A172 (cell line): ENCODE measurements at regions not wholly inside any gene's neighbourhood (a gene's known extent, or its start where the extent isn't known, plus 50 kb on each side); places are given as distances from the start of the nearest gene placed in this dataset.
A peak's percentile ranks its signal among the peaks of the same experiment; 100 is the strongest.
"Not testable (repeated sequence)": the region's sequence is repeated elsewhere in the genome, so short reads cannot be mapped to it uniquely, and the experiment has no call there.

Experiments
- DNase-seq: peaks from one replicate; pipeline ENCODE4 v3.0.0-alpha.2; 2015; ENCODE audit warnings: low spot score

DNA sequence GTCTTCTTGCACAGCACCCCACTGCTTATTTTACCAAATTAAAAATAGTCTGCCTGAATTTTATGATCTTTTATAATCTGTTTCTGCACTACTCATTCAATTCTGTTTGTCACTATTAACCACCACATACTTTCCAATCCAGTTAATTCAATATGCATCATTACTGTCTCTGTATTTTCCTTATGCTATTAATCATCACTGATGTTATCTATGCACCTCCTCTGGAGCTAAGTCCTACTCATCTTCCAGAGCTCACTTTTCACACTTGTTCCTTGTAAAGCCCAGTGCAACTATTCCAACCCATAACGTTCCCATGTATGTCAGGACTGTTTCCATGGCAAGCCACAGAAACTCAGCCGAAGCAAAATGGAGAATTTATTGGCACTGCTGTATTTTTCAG, 713.6 kb downstream of the PLCL1 start:
- DNase-seq = no peak

GRCh38 chr2:198508610-198509009, 704.2 kb downstream of the PLCL1 start:
- DNase-seq = not testable (repeated sequence)

DNA sequence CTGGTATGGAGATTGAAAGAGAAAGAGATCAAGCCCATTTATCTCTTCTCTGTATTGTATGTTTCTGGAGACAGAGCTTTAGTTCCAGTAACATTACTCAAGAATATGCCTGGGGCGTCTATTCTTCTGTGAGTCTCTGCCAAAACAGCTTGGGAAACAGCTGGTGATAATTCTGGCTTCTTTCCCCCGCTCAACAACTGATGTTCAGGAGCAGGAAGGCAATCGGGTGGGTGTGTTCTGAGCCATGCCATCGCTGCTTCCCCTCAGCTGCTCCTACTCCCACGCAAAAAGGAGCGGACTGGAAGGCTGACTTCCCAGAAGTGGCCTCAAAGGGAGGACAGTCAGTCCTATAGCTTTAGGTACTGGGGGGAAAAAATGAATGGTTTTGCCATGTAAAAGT, 695.1 kb downstream of the PLCL1 start:
- DNase-seq = peak; percentile 6

DNA sequence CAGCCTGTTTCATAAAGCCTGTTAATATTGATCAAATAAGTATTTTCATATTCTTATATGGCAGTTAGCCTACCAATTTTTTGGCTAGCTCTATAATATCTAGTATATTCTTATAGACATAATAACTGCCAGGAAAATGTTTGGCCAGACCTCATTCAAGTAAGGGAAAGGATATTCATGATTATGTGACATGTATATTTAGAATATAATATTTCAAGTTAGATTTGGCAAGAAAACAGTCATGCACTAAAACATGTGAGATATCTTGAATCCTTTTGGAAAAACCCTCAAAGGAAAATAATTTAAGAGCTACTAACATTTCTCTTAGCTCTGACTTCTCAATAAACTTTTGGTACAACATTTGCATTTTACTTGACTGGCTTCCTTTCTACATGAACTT, 694.1 kb downstream of the PLCL1 start:
- DNase-seq = no peak

DNA sequence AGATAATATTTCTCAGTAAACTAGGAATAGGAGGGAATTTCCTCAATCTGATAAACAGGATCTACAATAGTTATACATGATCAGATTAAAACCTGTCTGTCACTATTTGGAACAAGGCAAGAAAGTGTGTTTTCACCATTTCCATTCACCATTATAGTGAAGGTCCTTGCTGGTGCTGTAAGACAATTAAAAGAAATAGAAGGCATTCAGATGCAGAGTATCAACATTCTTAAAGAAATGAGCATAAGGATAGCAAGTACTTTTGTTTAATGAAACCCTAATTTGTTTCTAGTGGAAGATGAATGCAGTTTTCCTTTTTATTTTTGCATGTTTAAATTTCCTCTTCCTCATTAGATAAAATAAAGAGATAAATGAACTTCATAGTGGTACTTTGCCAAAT, 693.7 kb downstream of the PLCL1 start:
- DNase-seq = no peak

- DNase-seq = no peak
Observed at GRCh38 chr2:198494931-198495330, 690.5 kb downstream of the PLCL1 start.

GRCh38 chr2:198490748-198491147, 686.4 kb downstream of the PLCL1 start:
- DNase-seq = no peak

- no peak for DNase-seq
Observed at GRCh38 chr2:198488964-198489363, 684.6 kb downstream of the PLCL1 start.

DNA sequence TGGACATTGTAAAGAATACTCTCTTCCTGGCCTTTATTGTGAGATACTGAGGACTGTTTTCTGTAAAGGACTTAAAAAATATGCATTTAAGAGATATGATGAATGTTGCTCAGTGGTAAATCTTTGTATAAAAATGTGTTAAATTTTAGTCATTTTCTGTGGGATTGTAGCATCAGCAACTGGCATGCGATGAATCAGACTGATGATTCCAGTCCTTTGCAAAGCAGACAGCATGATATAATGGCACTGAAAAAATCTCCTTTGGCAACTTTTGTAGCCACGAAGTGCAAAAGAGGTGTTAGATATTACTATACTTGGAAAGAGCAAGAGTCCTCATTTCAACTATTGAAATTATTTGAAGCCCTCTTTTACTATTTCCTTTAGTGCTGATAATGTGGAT, 678.7 kb downstream of the PLCL1 start:
- no peak for DNase-seq

DNA sequence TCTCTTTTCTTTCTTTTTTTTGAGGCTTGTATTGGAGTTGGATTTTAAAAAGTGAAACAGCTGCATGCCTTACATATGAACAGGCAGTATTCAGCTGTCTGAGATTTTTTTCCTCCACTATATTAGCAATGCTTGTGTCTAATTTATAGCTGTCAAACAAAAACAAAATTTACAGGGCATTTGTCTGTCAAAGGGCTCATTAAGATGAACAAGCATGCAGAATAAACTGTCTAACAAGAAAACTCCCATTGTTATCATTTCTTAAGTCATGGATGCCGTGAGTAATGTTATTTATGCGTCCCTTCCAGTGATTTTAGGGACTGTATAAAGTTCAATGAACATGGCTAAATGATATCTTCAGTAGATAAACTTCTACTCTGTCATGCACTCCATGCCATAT, 674.7 kb downstream of the PLCL1 start:
- no peak for DNase-seq

GRCh38 chr2:198478361-198478760, 674.0 kb downstream of the PLCL1 start:
- no peak for DNase-seq

GRCh38 chr2:198476007-198476406, 671.6 kb downstream of the PLCL1 start:
- DNase-seq = no peak

GRCh38 chr2:198471291-198471690, 666.9 kb downstream of the PLCL1 start:
- no peak for DNase-seq

GRCh38 chr2:198468136-198468535, 663.7 kb downstream of the PLCL1 start:
- DNase-seq = no peak

- no peak for DNase-seq
Observed at GRCh38 chr2:198465970-198466369, 661.6 kb downstream of the PLCL1 start.

DNA sequence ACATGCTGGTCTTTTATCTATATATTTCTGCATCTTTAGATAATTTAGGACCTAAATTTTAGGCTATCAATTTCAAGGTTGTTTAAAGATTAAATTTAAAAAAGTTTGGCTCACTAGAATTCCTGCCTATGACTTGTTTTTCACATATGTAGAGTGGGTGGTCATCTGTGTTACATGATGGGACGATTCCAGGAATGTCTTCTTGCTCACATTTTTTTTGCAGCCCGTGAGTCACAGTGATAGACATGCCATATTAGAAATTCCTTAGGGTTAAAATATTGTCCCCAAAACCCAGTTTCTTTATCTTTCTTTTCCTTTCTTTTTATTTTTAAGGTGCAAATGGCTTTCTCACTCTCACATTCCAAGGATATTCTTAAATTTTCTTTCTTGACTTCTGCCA, 652.0 kb downstream of the PLCL1 start:
- no peak for DNase-seq

DNA sequence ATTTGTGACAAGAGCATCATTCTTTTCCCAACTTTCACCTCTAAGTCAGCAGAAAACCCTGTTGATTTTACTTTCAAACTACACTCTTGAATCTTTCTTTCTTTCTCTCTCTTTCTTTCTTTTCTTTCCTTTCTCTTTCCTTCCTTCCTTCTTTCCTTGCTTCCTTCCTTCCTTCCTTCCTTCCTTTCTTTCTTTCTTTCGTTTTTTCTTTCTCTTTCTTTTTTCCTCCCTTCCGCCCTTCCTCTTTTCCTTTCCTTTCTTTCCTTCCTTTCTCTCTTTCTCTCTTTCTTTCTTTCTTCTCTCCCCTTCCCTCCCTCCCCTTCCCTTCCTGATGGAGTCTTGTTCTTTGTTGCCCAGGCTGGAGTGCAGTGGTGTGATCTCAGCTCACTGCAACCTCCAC, 649.5 kb downstream of the PLCL1 start:
- no peak for DNase-seq

- no peak for DNase-seq
Observed at GRCh38 chr2:198452327-198452726, 647.9 kb downstream of the PLCL1 start.

DNA sequence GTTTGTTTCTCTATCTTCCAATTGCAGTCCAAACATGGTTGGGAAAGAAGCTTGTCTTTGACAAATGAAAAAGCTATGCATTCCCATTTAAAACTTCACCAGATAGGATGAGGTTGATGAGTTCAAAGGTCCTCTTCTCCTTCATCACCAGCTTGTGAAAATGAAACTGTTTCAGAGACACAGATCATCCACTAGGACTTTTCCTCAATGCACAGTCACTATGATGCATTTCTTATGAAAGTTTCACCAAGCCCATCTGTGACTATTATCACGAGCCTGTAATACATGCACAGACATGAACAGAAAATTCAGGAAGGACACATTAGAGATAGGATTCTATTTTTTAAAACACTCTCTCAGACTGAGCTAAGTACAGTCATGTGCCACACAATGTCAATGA, 644.4 kb downstream of the PLCL1 start:
- no peak for DNase-seq

DNA sequence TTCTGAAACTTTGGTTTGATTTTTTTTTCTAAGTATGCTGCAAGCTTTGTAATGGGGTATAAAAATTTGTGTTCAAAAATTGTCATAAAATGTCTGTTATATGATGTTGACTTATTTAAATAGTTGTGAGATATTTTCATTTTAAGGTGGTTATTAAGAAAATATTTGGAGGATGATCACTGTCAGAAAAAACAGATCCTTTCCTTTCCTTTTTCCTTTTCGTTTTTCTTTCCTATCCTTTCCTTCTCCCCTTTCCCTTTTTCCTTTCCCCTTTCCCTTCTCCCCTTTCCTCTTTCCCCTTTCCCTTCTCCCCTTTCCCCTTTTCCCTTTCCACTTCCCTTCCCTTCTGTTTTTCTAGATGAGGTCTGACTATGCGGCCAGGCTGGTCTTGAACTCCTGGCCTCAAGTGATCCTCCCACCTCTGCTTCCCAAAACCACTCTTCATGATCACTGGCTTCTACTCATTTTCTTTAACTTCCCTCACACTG, 640.5 kb downstream of the PLCL1 start:
- DNase-seq = no peak

- no peak for DNase-seq
Observed at GRCh38 chr2:198441901-198442300, 637.5 kb downstream of the PLCL1 start.

DNA sequence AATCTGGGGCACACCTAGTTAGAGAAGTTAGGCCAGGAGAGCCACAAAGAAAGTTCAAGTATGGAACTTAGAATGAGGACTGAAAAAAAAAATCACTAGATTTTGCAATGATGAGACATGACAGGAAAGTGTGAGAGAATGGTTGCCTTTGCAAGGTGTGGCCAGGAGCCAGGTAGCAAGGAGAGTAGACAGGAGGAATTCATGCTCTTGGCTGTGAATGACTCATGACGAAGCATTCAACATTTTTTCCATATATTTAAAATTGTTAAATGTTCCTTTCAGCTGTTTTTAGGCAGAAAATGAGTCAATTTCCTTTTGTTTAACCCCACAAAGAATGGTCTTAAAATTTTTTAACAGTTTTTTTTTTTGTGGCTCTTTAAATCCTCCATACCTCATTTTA, 636.9 kb downstream of the PLCL1 start:
- peak; percentile 27 for DNase-seq

DNA sequence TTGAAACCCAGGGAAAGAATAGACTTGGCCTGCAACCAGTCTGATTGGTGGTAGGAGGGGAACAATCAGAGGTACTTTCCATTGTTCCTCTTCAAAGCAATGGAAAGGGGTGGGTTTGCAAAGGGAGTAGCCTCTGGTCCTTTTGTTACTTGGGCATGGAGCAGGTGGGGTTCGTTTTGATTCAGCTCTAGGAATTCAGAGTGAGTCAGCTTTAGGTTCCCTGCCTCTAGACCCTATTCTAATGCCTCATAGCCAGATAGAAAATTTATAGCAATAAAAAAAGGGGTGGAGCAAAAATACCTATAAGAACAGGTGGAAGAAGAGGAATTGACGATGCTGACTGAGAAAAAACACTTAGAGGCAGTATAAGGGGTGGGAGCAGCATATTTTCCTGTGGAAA, 636.4 kb downstream of the PLCL1 start:
- DNase-seq = no peak

DNA sequence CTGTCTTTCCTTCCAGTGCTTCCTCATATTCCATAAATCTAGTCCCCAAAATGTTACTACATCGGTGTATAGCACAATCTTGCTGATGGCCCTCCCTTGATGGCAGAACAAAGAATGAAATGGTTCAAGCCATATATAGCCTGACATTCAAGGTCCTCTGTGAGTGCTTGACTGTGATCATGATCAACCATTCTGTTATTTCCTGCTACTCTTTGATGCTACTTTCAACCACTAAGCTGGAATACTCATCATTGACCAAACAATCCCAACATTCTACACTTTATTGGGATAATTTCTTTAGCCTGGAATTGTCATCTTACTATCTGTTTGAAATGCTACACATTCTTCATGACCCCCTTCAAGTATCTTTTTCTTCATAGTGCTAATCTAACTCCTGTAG, 633.9 kb downstream of the PLCL1 start:
- no peak for DNase-seq

DNA sequence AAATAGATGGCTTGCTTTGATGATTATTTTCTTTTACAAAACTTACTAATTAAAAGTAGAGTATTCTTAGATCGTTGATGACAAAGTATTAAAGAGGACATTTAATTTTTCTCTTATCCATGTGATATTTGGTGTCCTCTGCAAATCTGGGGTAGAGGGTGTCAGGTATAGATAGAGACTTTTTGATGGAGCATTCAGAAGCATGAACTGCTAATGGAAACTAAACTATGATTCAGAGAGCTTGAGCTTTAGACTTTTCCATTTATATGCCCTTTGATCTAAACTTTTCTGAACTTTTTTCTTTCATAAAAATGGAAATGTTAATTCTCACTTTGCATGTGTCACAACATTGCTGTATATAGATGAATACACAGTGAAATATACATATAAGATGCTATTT, 619.7 kb downstream of the PLCL1 start:
- DNase-seq = no peak
